SK-N-SH (cell line): ENCODE measurements at regions not wholly inside any gene's neighbourhood (a gene's known extent, or its start where the extent isn't known, plus 50 kb on each side); places are given as distances from the start of the nearest gene placed in this dataset.

Experiments
- CTCF ChIP-seq: fragments of 200-600 bp; sonication (generic); IDR thresholded peaks from 2 replicates; pipeline ENCODE4 v1.6.1; 2017; ENCODE audit warnings: antibody characterized with exemption, mild to moderate bottlenecking, moderate library complexity
- EP300 ChIP-seq, 2 experiments: IDR thresholded peaks; 2 replicates each; pipeline versions ENCODE4 v1.4.0 to v1.6.1; 2012; ENCODE audit warnings: borderline replicate concordance in 1 of 2, low read depth in 1 of 2, low read length in 1 of 2
- GATA2 ChIP-seq: sonication (generic); formaldehyde crosslinking; IDR thresholded peaks from 2 replicates; pipeline ENCODE4 v1.5.0; 2020; ENCODE audit warnings: mild to moderate bottlenecking, missing genetic modification reagents
- REST ChIP-seq: IDR thresholded peaks from 2 replicates; pipeline ENCODE4 v1.6.1; 2012; ENCODE audit warnings: mild to moderate bottlenecking, low read depth, low read length, moderate library complexity
- TAF1 ChIP-seq: IDR thresholded peaks from 2 replicates; pipeline ENCODE4 v1.6.1; 2012; ENCODE audit warnings: low read depth, mild to moderate bottlenecking, low read length, moderate library complexity, borderline replicate concordance
- YY1 ChIP-seq: IDR thresholded peaks from 2 replicates; pipeline ENCODE4 v1.4.0; 2012; ENCODE audit warnings: low read depth, mild to moderate bottlenecking

GRCh38 chr4:141926406-141926805 is 290.0 kb downstream of the IL15 start:
- TF ChIP-seq CTCF (no peak), TAF1 (no peak), GATA2 (CRISPR knock-in tag) (peak; percentile 91), YY1 (no peak), REST (no peak), EP300 (IDR thresholded peaks at IDR 0.05; ENCODE audit: borderline replicate concordance in 1 of 2, low read depth in 1 of 2, low read length in 1 of 2) (peak in 1 of 2 experiments; percentile 95; a peak in 2 of 4 replicates)
